ENCODE measurements at regions not wholly inside any gene's neighbourhood (a gene's known extent, or its start where the extent isn't known, plus 50 kb on each side); places are given as distances from the start of the nearest gene placed in this dataset.

GRCh38 chr10:21095494-21096055 lies 198.5 kb upstream of the NEBL start:
- TF ChIP-seq POLR2A (IDR thresholded peaks at IDR 0.05) (no peak), POLR2AphosphoS5 (IDR thresholded peaks at IDR 0.05) (no peak)

All from stomach (tissue), 4 donors.